Effector memory CD8-positive, alpha-beta T cell (primary cell): ENCODE measurements at regions not wholly inside any gene's neighbourhood (a gene's known extent, or its start where the extent isn't known, plus 50 kb on each side); places are given as distances from the start of the nearest gene placed in this dataset.

Experiments used
- ATAC-seq: fragments of 150-1000 bp; cut with Tn5 transposase; replicated peaks from 2 replicates; pipeline ENCODE4 v1.10.0; 2021; ENCODE audit warnings: mild to moderate bottlenecking, moderate library complexity
- DNase-seq, 3 experiments: peaks; one replicate each; pipeline ENCODE4 v3.0.0; 2021
- H3K27ac Mint-ChIP-seq, 2 donors: one replicate each; pipeline ENCODE4 v1.8.0; 2022; ENCODE audit warnings: mild to moderate bottlenecking in 2 of 2, mixed read lengths in 2 of 2, moderate library complexity in 2 of 2
- H3K27me3 Mint-ChIP-seq, 2 donors: one replicate each; pipeline ENCODE4 v1.8.0; 2022; ENCODE audit warnings: mixed read lengths in 2 of 2
- H3K36me3 Mint-ChIP-seq: one replicate; pipeline ENCODE4 v1.8.0; 2022; ENCODE audit warnings: mild to moderate bottlenecking, moderate library complexity, mixed read lengths; ENCODE audit not compliant: insufficient read depth
- H3K4me1 Mint-ChIP-seq, 2 donors: one replicate each; pipeline ENCODE4 v1.8.0; 2022; ENCODE audit warnings: low read depth in 2 of 2, mixed read lengths in 2 of 2
- H3K4me3 Mint-ChIP-seq, 2 donors: one replicate each; pipeline ENCODE4 v1.8.0; 2022; ENCODE audit warnings: mild to moderate bottlenecking in 2 of 2, mixed read lengths in 2 of 2, moderate library complexity in 2 of 2
- H3K9me3 Mint-ChIP-seq, 2 donors: one replicate each; pipeline ENCODE4 v1.8.0; 2022; ENCODE audit warnings: mixed read lengths in 2 of 2

DNA sequence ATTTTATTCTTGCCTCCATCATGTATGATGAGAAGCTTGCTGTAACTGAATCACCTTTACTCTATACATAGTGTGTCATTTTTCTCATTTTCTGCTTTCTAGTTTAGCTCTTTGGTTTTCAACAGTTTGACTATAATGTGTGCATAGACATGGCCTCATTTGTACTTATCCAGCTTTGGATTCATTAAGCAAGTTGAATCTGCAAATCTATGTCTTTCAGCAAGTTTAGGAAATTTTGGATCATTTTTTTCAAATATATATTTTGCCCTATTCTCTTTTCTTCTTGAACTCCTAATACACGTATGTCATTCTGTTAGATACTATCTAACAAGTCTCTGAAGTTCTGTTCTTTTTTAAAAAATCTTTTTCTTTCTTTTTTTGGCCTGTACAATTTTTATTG lies 57.8 kb downstream of the PRLHR start:
- ATAC-seq (no peak), DNase-seq (no peak)
- Mint-ChIP-seq H3K36me3 (no peaks in the 10 kb centered on the region), H3K9me3 (no peaks in the 10 kb centered on the region), H3K4me1 (no peaks in the 10 kb centered on the region), H3K27me3 (peaks cover 38 to 50% of the 10 kb centered on the region in 2 donors), H3K4me3 (no peak overlapping the region), H3K27ac (no peak overlapping the region)

DNA sequence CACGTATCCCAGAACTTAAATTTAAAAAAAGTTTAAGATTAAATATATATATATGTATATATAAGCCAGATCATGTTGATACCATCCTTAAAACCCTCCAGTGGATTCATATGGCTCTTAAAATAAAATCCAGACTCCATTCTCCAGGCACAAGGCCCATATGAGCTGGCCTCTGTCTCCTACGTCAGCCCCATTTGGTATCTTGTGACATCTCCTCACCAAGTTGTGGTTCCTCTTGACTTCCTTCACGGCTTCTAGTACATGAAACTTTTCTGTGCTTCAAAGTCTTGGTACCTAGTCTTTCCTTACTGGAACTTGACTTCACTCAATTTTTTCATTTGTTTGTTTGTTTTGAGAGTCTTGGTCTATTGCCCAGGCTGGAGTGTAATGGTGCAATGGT lies 61.3 kb downstream of the PRLHR start:
- Mint-ChIP-seq H3K4me1 (no peaks in the 10 kb centered on the region), H3K27ac (no peak overlapping the region), H3K36me3 (no peaks in the 10 kb centered on the region), H3K9me3 (no peaks in the 10 kb centered on the region), H3K27me3 (peaks cover 19 to 43% of the 10 kb centered on the region in 2 donors), H3K4me3 (no peak overlapping the region)
- no peak for ATAC-seq
- DNase-seq: no peak

GRCh38 chr10:118531105-118531852 lies 64.2 kb downstream of the PRLHR start:
- H3K4me3 Mint-ChIP-seq: no peak overlapping the region
- no peak for DNase-seq
- no peaks in the 10 kb centered on the region for H3K9me3 Mint-ChIP-seq
- no peak overlapping the region for H3K27ac Mint-ChIP-seq
- peaks cover 35 to 56% of the 10 kb centered on the region in 2 donors for H3K27me3 Mint-ChIP-seq
- no peaks in the 10 kb centered on the region for H3K36me3 Mint-ChIP-seq
- no peak for ATAC-seq
- no peaks in the 10 kb centered on the region for H3K4me1 Mint-ChIP-seq

- H3K36me3 Mint-ChIP-seq: no peaks in the 10 kb centered on the region
- ATAC-seq: no peak
- H3K4me3 Mint-ChIP-seq: no peak overlapping the region
- no peaks in the 10 kb centered on the region for H3K4me1 Mint-ChIP-seq
- DNase-seq: no peak
- H3K27me3 Mint-ChIP-seq: peaks cover 41 to 73% of the 10 kb centered on the region in 2 donors
- no peaks in the 10 kb centered on the region for H3K9me3 Mint-ChIP-seq
- no peak overlapping the region for H3K27ac Mint-ChIP-seq
Observed at GRCh38 chr10:118528426-118528825, 67.0 kb downstream of the PRLHR start.

DNA sequence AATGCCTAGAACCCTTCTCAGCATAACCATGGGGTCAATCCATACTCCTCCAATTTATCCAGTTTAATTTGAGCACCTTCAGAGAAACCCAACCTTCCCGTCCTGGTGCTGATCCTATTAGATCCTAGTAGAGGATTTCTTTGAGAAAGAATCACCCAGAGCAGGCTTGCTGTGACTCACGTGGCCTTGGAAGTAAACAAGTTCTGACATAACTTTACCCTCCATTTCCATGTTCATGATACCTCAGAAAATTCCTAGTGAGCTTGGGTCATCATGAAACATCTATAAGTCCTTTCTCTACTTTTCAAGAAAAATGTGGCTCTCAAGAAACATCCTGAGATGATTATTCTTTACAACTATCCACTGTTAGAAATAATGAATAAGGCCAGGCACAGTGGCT lies 71.7 kb downstream of the PRLHR start:
- H3K36me3 Mint-ChIP-seq: no peaks in the 10 kb centered on the region
- no peak for ATAC-seq
- H3K27me3 Mint-ChIP-seq: peaks cover 51 to 79% of the 10 kb centered on the region in 2 donors
- peaks cover 0 to 3% of the 10 kb centered on the region in 2 donors for H3K4me1 Mint-ChIP-seq
- no peaks in the 10 kb centered on the region for H3K9me3 Mint-ChIP-seq
- H3K27ac Mint-ChIP-seq: no peak overlapping the region
- H3K4me3 Mint-ChIP-seq: no peak overlapping the region
- DNase-seq: no peak

- DNase-seq (no peak), ATAC-seq (no peak)
- Mint-ChIP-seq H3K27me3 (peaks cover 43 to 71% of the 10 kb centered on the region in 2 donors), H3K4me1 (peaks cover 0 to 3% of the 10 kb centered on the region in 2 donors), H3K4me3 (no peak overlapping the region), H3K27ac (no peak overlapping the region), H3K9me3 (no peaks in the 10 kb centered on the region), H3K36me3 (no peaks in the 10 kb centered on the region)
Observed at GRCh38 chr10:118522791-118523498, 72.5 kb downstream of the PRLHR start.

DNA sequence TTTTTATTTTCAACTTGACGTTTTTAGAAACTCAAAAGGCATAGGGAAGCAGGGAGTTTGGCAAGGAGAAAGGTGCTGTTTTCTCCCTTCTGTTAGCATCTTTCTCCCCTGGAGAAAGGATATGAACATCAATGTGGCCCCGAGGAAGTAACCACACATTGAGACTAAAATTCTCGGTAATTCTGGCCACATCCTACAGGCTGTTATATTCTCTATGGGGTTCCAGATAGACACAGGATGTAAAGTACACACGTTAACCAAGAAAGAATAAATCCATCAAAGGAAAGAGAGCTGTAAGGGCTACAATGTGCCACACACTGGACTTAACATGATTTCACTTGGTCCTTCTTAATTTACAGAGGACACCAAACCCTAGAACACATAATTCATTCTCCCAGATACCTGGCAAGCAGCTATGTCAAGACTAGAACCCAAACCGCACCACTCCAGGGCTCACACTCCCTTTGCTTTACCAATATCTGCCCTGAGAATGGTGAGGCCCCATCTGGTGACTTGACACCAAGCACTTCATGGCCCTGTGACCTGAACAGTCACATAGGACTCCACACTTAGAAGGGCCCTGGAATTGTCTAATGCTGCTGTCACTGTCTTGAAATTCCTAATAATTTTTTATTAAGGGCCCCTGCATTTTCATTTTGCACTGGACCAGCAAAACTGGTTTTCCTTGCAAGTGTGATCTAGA lies 73.9 kb downstream of the PRLHR start:
- H3K4me1 Mint-ChIP-seq: peaks cover 0 to 3% of the 10 kb centered on the region in 2 donors
- DNase-seq (no peak), ATAC-seq (no peak)
- no peaks in the 10 kb centered on the region for H3K36me3 Mint-ChIP-seq
- no peak overlapping the region for H3K27ac Mint-ChIP-seq
- H3K27me3 Mint-ChIP-seq: peaks cover 38 to 59% of the 10 kb centered on the region in 2 donors
- no peak overlapping the region for H3K4me3 Mint-ChIP-seq
- no peaks in the 10 kb centered on the region for H3K9me3 Mint-ChIP-seq

DNA sequence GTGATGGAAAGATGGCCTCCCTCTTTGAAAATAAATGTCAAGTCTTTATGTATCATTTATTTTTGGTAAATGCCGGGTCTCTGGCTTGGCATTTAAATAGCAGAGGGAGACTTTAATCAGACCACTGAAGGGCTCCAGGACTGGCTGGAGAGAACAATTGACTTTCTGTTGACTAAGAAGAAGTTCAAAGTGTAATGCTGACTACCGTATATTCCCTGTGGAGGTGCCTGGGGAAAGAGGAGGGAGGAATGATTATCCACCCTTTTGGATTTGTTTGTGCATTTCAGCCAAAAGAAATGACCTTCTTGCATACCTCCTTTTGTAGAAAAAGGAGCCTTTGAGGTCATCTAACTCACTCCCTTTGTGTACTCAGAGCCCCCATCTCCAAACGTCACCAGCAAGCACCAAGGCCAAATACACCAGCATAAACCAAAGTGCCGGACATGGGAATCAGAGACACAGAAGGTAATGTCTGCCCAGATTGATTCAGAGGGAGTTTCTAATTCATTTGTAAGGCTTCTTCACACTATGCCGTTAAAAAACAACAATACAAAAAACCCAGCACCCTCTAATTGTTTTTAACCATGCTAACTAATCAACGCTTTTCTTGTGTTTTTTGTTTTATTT lies 75.2 kb downstream of the PRLHR start:
- no peak overlapping the region for H3K4me3 Mint-ChIP-seq
- H3K36me3 Mint-ChIP-seq: no peaks in the 10 kb centered on the region
- no peak for ATAC-seq
- H3K27ac Mint-ChIP-seq: no peak overlapping the region
- H3K4me1 Mint-ChIP-seq: peaks cover 0 to 3% of the 10 kb centered on the region in 2 donors
- H3K9me3 Mint-ChIP-seq: no peaks in the 10 kb centered on the region
- peaks cover 41 to 63% of the 10 kb centered on the region in 2 donors for H3K27me3 Mint-ChIP-seq
- no peak for DNase-seq

- H3K36me3 Mint-ChIP-seq: no peaks in the 10 kb centered on the region
- peaks cover 35 to 52% of the 10 kb centered on the region in 2 donors for H3K27me3 Mint-ChIP-seq
- H3K9me3 Mint-ChIP-seq: no peaks in the 10 kb centered on the region
- H3K4me3 Mint-ChIP-seq: no peak overlapping the region
- no peak for DNase-seq
- peaks cover 0 to 3% of the 10 kb centered on the region in 2 donors for H3K4me1 Mint-ChIP-seq
- H3K27ac Mint-ChIP-seq: no peak overlapping the region
- ATAC-seq: no peak
Observed at GRCh38 chr10:118518095-118518494, 77.4 kb downstream of the PRLHR start.

GRCh38 chr10:118516716-118517115 lies 78.7 kb downstream of the PRLHR start:
- ATAC-seq (no peak), DNase-seq (no peak)
- no peaks in the 10 kb centered on the region for H3K36me3 Mint-ChIP-seq
- H3K4me1 Mint-ChIP-seq: peaks cover 0 to 3% of the 10 kb centered on the region in 2 donors
- H3K4me3 Mint-ChIP-seq: no peak overlapping the region
- H3K27me3 Mint-ChIP-seq: peaks cover 25 to 40% of the 10 kb centered on the region in 2 donors
- H3K27ac Mint-ChIP-seq: no peak overlapping the region
- H3K9me3 Mint-ChIP-seq: no peaks in the 10 kb centered on the region

DNA sequence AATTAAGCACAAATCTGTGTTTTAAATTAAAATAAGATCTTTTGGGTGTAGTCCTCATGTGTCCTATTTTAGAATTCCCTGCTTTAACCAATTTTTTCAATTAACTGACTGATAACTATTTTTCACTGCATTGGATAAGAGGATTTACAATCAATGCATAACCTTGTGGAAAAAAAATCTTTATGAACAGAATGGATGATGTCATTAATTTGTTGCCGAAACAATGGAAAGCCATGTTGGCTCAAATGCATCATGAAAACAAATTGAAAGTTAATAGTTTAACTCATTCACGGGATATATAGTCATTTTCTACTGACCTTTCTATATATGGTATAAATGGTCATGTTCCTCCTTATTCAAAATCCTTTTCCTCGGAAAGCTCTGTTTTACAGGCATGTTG lies 82.3 kb downstream of the PRLHR start:
- peaks cover 28 to 29% of the 10 kb centered on the region in 2 donors for H3K27me3 Mint-ChIP-seq
- H3K9me3 Mint-ChIP-seq: no peaks in the 10 kb centered on the region
- H3K36me3 Mint-ChIP-seq: no peaks in the 10 kb centered on the region
- H3K4me3 Mint-ChIP-seq: no peak overlapping the region
- ATAC-seq (no peak), DNase-seq (no peak)
- H3K27ac Mint-ChIP-seq: no peak overlapping the region
- no peaks in the 10 kb centered on the region for H3K4me1 Mint-ChIP-seq

DNA sequence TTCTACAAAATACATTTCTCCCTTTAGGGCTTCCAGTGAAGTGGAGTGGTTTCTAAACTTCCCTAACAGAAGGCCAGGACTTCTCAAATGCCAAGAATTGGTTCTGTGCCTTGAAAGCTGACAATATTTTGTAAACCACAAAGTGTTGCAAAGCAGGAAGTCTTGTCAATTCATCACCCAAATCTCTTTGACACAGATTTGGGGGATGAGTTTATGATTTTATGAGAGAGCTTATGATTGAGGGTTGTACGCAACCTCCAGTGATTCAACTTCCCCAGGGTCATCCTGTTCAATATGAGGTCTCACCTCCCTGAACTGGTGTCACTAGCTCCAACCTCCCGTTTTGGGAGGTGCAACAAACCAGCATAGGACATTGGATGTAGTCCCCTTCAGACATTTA lies 83.7 kb downstream of the PRLHR start:
- ATAC-seq: no peak
- no peak overlapping the region for H3K4me3 Mint-ChIP-seq

DNA sequence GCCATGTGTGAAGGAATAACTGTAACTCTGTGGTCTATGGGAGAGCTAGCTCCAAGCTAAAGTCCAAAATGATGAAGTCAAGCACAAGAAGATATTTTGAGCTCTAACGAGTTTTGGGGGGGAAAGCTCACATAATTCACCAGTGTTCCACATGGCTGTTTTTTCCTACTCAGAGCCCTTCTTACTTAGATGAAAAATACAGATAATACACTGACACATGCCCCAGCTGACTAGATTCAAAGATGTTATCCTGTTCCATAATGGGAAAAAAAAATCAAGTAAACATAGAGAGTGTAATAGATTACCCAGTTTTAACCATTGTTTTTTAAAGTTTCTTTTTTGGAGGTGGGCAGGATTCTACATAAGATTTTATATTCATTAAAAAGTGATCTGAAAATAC lies 86.6 kb downstream of the PRLHR start:
- ATAC-seq (no peak), DNase-seq (no peak)
- Mint-ChIP-seq H3K36me3 (no peaks in the 10 kb centered on the region), H3K27ac (no peak overlapping the region), H3K9me3 (no peaks in the 10 kb centered on the region), H3K27me3 (peaks cover 11 to 16% of the 10 kb centered on the region in 2 donors), H3K4me1 (peaks cover 0 to 6% of the 10 kb centered on the region in 2 donors), H3K4me3 (no peak overlapping the region)

More for the DNA sequence above, 83.7 kb downstream of the PRLHR start:
- Mint-ChIP-seq H3K27me3 (peaks cover 23 to 28% of the 10 kb centered on the region in 2 donors), H3K9me3 (no peaks in the 10 kb centered on the region), H3K27ac (no peak overlapping the region), H3K36me3 (no peaks in the 10 kb centered on the region), H3K4me1 (no peaks in the 10 kb centered on the region)
- DNase-seq: no peak
